A673 (cell line): ENCODE measurements at regions not wholly inside any gene's neighbourhood (a gene's known extent, or its start where the extent isn't known, plus 50 kb on each side); places are given as distances from the start of the nearest gene placed in this dataset.

Source experiments
- BruUV-seq: library from RNA; stranded (reverse); fragments of 400-500 nt; replicated peaks from 2 replicates; lab custom pipeline; 2021; lab: Mats Ljungman, UMichigan
- CTCF ChIA-PET: fragments of 300-600 bp; sonication (Branson Sonifier 250); formaldehyde crosslinking; loops from one replicate; lab custom pipeline; 2022; ENCODE audit warnings: antibody characterized with exemption; lab: Charles Lee
- POLR2A ChIA-PET: fragments of 300-600 bp; sonication (Branson Sonifier 250); formaldehyde crosslinking; loops from one replicate; lab custom pipeline; 2022; ENCODE audit warnings: antibody characterized with exemption; ENCODE audit not compliant: low non-redundant PET; lab: Charles Lee
- DNase-seq: peaks from one replicate; pipeline ENCODE4 v3.0.0-alpha.2; 2015; ENCODE audit warnings: low spot score
- H3K27ac ChIP-seq: fragments of 200-600 bp; sonication (generic); 2 replicates; pipeline ENCODE4 v1.5.1; 2016; ENCODE audit warnings: mixed run types, low read depth, mild to moderate bottlenecking, mixed read lengths, antibody characterized with exemption, low read length; ENCODE audit not compliant: poor library complexity, severe bottlenecking
- H3K27me3 ChIP-seq: fragments of 200-600 bp; sonication (generic); replicated peaks from 2 replicates; pipeline ENCODE4 v1.6.1; 2017; ENCODE audit warnings: mixed run types, low read depth, mild to moderate bottlenecking, mixed read lengths, antibody characterized with exemption, low read length; ENCODE audit not compliant: insufficient read depth, poor library complexity
- H3K36me3 ChIP-seq: fragments of 200-600 bp; sonication (generic); 2 replicates; pipeline ENCODE4 v1.6.1; 2016; ENCODE audit warnings: mixed run types, mild to moderate bottlenecking, mixed read lengths, antibody characterized with exemption, low read length; ENCODE audit not compliant: insufficient read depth, poor library complexity, severe bottlenecking
- H3K4me1 ChIP-seq: fragments of 200-600 bp; sonication (generic); 2 replicates; pipeline ENCODE4 v1.6.1; 2017; ENCODE audit warnings: mixed run types, mild to moderate bottlenecking, mixed read lengths, antibody characterized with exemption, low read length; ENCODE audit not compliant: insufficient read depth, poor library complexity, severe bottlenecking
- H3K4me3 ChIP-seq: fragments of 200-600 bp; sonication (generic); 2 replicates; pipeline ENCODE4 v1.5.1; 2016; ENCODE audit warnings: low read depth, mixed run types, mild to moderate bottlenecking, mixed read lengths, low read length; ENCODE audit not compliant: poor library complexity, severe bottlenecking
- H3K9me3 ChIP-seq: fragments of 200-600 bp; sonication (generic); 2 replicates; pipeline ENCODE4 v1.6.1; 2016; ENCODE audit warnings: mixed run types, low read depth, mild to moderate bottlenecking, mixed read lengths, antibody characterized with exemption, low read length; ENCODE audit not compliant: poor library complexity, severe bottlenecking
- CTCF ChIP-seq: fragments of 300-800, 200-600 bp; sonication (generic); conservative IDR thresholded peaks from 2 replicates; pipeline ENCODE4 v1.5.1; 2017; ENCODE audit warnings: low read depth, mild to moderate bottlenecking, antibody characterized with exemption, low read length, moderate library complexity, mixed read lengths
- EZH2 ChIP-seq: fragments of 200-600 bp; sonication (generic); IDR thresholded peaks from 2 replicates; pipeline ENCODE4 v1.6.1; 2017; ENCODE audit warnings: borderline replicate concordance, low read depth, mild to moderate bottlenecking, mixed read lengths, antibody characterized with exemption, low read length; ENCODE audit not compliant: poor library complexity, severe bottlenecking
- intact Hi-C: fragments of 100-400 bp; cut with micrococcal nuclease; formaldehyde crosslinking; loops from one replicate; pipeline ENCODE4 v1.10.0; 2022; ENCODE audit not compliant: unreplicated experiment

DNA sequence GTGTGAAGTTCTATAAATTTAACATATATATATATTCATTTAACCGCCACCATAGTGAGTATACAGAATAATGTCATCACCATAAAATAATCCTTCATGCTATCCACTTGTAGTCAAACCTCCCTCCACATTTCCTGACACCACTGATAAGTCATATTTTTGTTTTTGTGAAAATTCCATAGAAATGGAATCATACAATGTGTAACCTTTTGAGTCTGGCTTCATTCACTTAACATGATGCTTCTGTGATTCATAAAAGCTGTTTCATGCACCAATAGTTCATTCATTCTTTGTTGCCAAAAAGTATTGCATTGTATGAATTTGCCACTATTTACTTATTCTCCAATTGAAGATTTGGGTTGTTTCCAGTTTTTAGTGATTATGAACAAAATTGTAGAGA is 497.5 kb upstream of the PCDH20 start:
- Histone ChIP-seq H3K36me3 (no peaks in the 10 kb centered on the region), H3K27me3 (no peaks in the 10 kb centered on the region), H3K4me1 (no peaks in the 10 kb centered on the region), H3K9me3 (no peaks in the 10 kb centered on the region), H3K27ac (no peak overlapping the region), H3K4me3 (no peak overlapping the region)
- TF ChIP-seq CTCF (no peak), EZH2 (no peak)
- intact Hi-C loops: no loop called here
- CTCF ChIA-PET: no interaction called here
- no TSS peak for BruUV-seq
- POLR2A ChIA-PET: no interaction called here
- DNase-seq: no peak

DNA sequence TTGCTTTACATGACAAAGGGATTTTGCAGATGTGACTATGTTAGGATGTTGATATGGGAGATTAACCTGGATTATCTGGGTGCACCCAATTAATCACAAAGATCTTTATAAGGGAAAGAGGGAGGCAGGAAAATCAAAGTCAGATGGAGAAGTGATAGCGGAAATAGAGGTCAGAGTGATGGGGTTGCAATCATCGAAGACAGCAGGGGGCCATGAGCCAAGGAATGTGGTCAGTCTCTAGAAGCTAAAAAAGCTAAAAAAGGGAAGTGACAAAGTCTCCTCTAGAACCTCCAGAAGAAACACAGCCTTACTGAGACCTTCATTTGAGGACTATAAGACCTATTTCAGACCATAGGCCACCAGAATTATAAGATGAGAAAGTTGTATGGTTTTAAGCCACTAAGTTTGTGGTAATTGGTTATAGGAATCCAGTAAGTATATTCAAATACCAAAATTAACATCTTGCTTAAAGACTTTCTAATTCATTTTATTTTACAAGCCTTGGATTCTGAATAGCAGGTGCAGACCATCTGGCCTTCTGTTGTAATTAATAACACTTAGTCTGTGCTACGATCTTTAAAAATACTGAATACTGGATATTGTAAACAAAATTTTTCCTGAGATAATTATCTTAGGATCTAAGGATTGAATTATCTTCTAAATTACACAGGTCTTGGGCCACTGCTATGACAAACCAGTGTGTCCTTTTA is 493.4 kb upstream of the PCDH20 start:
- Histone ChIP-seq H3K27ac (no peak overlapping the region), H3K9me3 (no peaks in the 10 kb centered on the region), H3K4me3 (no peak overlapping the region), H3K4me1 (no peaks in the 10 kb centered on the region), H3K36me3 (no peaks in the 10 kb centered on the region), H3K27me3 (no peaks in the 10 kb centered on the region)
- no peak for DNase-seq
- intact Hi-C loops: no loop called here
- CTCF ChIA-PET: no interaction called here
- BruUV-seq: no TSS peak
- POLR2A ChIA-PET: interaction anchor here (0.7 kb wide), 1 partner anchor 48 kb away, joined by 3 read pairs; no protein-coding TSS in a partner anchor
- TF ChIP-seq CTCF: no peak
- no peak for TF ChIP-seq EZH2

DNA sequence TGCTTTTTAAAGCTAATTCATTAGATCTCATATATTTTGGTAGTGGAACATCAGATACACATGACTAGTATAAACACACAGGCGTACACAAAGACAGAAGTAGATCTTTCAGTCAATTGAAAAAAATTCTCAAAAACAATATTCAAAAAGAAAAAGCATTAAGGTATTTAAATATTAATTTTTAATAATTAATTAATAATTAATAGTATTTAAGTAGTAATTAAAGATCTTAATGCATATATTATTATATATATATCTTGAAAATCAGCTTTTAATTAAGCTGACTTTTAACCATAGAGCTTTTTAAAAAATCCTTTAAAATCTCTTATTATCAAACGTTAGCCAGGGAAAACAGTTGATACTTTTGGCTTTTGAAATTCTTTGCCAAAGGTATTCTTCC is 489.4 kb upstream of the PCDH20 start:
- intact Hi-C loops: no loop called here
- ChIA-PET CTCF (no interaction called here), POLR2A (no interaction called here)
- no peaks in the 10 kb centered on the region for H3K9me3 ChIP-seq
- H3K4me1 ChIP-seq: no peaks in the 10 kb centered on the region
- H3K36me3 ChIP-seq: no peaks in the 10 kb centered on the region
- no peak overlapping the region for H3K27ac ChIP-seq
- TF ChIP-seq CTCF (no peak), EZH2 (no peak)
- H3K27me3 ChIP-seq: no peaks in the 10 kb centered on the region
- no peak overlapping the region for H3K4me3 ChIP-seq
- no peak for DNase-seq
- BruUV-seq: no TSS peak
